ENCODE measurements at regions not wholly inside any gene's neighbourhood (a gene's known extent, or its start where the extent isn't known, plus 50 kb on each side); places are given as distances from the start of the nearest gene placed in this dataset.

DNA sequence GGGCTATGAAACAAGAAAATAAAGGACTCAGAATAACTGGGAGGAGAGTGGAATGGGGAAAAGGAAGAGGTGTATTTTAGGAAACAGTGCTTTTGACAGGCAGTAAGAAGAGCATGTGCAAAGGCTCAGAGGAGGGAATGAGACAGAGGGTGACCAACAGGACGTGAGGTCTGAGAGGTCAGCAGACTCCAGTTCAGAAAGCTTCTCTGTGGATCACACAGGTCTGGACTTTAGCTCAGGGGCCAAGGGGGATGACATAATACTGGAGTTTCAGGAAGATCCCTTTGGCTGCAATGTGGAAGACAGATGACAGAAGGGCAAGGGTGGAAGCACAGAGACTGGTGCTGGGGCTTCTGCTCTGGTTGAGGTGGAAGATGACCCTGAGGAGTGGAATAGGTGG is 489.9 kb upstream of the CDH5 start:
- no peak for TF ChIP-seq CTCF (conservative IDR thresholded peaks at IDR 0.05 in 1 of 2, IDR thresholded peaks at IDR 0.05 in 1 of 2; ENCODE audit: low read depth in 1 of 2, low read length in 2 of 2)
- no peak for TF ChIP-seq EZH2 (IDR thresholded peaks at IDR 0.05; ENCODE audit: low read length, missing control alignments)
